Fibroblast of mammary gland (primary cell): ENCODE measurements at regions not wholly inside any gene's neighbourhood (a gene's known extent, or its start where the extent isn't known, plus 50 kb on each side); places are given as distances from the start of the nearest gene placed in this dataset.
"Not testable (repeated sequence)": the region's sequence is repeated elsewhere in the genome, so short reads cannot be mapped to it uniquely, and the experiment has no call there.

Experiments
- DNase-seq: peaks from one replicate; pipeline ENCODE4 v3.0.0-alpha.2; 2010; ENCODE audit warnings: low read depth
- H3K4me3 ChIP-seq: 2 replicates; pipeline ENCODE4 v1.5.1; 2011; ENCODE audit warnings: low read depth, mild to moderate bottlenecking, low read length, moderate library complexity; ENCODE audit not compliant: control insufficient read depth
- TF ChIP-seq, protein P1 (sequence below): conservative IDR thresholded peaks from 2 replicates; pipeline ENCODE4 v1.5.1; 2011; ENCODE audit warnings: low read depth, low read length, inconsistent platforms; ENCODE audit not compliant: control insufficient read depth, insufficient read depth

DNA sequence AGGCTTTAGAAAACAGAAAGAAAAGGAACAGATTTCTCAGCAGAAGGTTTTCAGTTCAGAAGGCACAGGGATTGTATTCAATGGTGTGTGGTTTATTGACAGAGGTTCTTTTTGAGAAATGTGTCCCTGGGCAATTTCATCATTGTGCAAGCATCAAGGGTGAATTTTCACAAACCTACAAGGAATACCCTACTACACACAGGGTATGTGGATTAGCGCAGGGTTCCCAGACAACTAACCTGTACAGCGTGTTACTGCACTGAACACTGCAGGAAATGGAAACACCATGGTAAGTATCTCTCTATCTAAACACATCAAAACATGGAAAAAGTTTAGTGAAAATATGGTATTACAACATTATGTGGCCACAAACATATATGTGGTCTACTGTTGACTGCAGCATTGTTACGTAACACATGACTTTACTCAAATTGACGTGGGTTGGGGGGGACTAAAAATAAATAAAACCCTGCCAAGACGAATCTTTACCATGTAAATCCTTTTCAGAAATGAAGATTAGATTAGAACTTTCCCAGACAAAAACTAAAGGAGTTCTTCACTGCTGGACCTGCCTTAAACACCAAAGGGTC lies 893.1 kb downstream of the TMEM121 start:
- no peak overlapping the region for H3K4me3 ChIP-seq
- no peak for DNase-seq
- TF ChIP-seq, protein P1, sequence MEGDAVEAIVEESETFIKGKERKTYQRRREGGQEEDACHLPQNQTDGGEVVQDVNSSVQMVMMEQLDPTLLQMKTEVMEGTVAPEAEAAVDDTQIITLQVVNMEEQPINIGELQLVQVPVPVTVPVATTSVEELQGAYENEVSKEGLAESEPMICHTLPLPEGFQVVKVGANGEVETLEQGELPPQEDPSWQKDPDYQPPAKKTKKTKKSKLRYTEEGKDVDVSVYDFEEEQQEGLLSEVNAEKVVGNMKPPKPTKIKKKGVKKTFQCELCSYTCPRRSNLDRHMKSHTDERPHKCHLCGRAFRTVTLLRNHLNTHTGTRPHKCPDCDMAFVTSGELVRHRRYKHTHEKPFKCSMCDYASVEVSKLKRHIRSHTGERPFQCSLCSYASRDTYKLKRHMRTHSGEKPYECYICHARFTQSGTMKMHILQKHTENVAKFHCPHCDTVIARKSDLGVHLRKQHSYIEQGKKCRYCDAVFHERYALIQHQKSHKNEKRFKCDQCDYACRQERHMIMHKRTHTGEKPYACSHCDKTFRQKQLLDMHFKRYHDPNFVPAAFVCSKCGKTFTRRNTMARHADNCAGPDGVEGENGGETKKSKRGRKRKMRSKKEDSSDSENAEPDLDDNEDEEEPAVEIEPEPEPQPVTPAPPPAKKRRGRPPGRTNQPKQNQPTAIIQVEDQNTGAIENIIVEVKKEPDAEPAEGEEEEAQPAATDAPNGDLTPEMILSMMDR = no peak

DNA sequence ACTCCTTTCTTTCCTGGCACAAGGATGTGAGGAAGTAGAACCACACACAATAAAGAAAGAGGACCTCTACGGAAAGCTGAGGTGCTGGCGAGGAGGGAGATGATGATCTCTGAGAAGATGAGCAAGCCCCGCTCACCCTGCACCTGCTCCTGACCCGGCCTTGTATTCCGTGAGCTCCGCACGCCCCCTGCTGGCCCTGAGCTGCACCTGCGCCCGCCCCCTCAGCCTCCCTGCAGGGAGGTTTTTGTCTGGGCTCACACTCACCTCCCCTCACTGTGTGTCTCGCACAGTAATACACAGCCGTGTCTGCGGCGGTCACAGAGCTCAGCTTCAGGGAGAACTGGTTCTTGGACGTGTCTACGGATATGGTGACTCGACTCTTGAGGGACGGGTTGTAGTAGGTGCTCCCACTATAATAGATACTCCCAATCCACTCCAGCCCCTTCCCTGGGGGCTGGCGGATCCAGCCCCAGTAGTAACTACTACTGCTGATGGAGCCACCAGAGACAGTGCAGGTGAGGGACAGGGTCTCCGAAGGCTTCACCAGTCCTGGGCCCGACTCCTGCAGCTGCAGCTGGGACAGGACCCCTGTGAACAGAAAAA lies 895.1 kb downstream of the TMEM121 start:
- TF ChIP-seq, protein P1 = peak; percentile 12
- not testable (repeated sequence) for H3K4me3 ChIP-seq, DNase-seq

DNA sequence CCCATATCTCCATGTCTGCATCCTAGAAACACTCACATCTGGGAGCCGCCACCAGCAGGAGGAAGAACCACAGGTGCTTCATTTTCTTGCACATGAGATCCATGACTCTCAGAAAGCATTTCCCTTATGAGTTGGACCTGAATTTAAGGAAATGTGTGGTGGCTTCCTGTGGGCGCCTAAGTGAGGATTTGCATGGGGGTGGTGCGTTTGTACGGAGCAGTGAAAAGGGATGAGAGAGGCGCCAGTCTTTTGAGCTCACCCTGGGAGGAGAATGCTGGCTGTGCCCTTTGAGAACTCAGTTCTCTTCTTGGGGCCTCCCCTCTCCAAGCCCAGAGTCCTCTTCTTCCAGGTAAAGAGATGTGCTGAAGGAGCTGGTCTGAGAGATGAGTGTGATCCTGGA lies 895.7 kb downstream of the TMEM121 start:
- TF ChIP-seq, protein P1 = no peak

DNA sequence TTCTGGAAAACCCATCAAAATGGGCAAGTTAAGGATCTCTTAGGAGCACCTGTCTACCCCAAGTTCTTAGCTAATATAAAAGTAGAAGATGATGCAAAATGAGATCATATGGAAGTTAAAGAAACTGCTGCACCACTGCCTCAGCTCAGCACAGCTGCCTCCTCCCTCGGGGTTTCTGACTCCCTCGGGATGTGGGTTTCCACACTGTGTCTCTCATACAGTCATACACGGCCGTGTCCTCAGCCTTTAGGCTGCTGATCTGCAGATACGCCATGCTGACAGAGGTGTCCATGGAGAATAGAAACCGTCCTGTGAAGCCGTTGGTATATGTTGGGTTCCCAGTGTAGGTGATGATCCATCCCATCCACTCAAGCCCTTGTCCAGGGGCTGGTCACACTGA lies 898.8 kb downstream of the TMEM121 start:
- not testable (repeated sequence) for DNase-seq, H3K4me3 ChIP-seq

More for the DNA sequence above, 895.7 kb downstream of the TMEM121 start:
- H3K4me3 ChIP-seq = no peak overlapping the region
- no peak for DNase-seq

DNA sequence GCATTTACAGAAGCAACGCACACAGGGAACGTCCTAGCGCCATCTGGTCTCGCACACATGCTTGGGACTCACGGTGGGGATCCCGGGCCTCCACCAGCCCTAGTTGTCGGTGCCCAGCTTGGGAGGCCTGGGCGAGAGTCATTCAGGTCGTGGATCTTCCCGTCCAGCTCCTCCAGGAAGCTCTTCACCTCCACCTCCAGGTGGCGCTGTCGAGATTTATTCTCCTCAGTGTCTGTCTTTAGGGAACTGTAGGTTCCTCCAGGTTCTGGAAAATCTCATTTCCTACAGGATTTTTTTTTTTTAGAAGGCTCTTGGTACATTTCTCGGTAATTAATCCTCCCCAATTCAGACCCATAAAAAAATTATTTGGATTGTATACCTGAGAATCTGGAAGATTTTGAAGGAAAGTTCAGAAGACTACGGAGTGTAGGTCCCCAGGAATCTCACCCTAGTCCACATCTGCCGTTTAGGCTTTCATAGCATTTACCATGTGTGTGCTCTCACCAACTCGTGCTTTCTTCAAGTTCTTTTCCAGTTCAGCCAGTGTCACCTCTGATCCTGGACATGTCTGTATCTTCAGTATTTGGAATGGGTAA lies 910.0 kb downstream of the TMEM121 start:
- DNase-seq = peak; percentile 10
- H3K4me3 ChIP-seq = no peak overlapping the region
- TF ChIP-seq, protein P1 = peak; percentile 17

DNA sequence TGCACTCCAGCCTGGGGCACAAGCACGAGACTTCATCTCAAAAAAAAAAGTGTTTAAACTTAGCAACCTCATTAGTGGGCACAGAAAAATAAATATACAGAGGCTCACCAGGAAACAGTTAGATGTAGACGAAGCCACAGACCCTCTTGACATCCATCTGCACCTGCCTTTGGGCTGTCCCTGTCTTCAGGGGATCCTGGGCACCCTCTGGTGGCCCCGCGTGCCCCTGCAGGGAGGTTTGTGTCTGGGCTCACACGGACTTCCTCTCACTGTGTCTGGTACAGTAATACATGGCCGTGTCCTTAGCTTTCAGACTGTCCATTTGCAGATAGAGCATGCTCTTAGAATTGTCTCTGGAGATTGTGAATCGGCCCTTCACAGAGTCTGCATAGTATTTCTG lies 916.5 kb downstream of the TMEM121 start:
- no peak for DNase-seq
- TF ChIP-seq, protein P1 = no peak
- H3K4me3 ChIP-seq = no peak overlapping the region

DNA sequence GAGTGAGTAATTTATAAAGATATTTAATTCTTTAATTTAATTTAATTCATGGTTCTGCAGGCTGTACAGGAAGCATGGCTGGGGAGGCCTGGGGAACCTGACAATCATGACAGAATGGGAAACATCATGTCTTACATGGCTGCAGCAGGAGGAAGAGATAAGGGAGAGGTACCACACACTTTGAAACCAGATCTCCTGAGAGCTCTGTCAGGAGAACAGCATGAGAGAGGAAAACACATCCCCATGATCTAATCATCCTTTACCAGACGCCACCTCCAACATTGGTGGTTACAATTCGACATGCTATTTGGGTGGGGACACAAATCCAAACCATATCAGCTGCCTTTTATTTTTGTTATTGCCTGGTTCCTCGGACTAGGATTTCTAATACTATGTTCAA lies 928.6 kb downstream of the TMEM121 start:
- H3K4me3 ChIP-seq = no peak overlapping the region
- DNase-seq = no peak
- TF ChIP-seq, protein P1 = no peak
